WTC11 (cell line): ENCODE measurements at regions not wholly inside any gene's neighbourhood (a gene's known extent, or its start where the extent isn't known, plus 50 kb on each side); places are given as distances from the start of the nearest gene placed in this dataset.

ENCODE experiments used
- ATAC-seq: fragments of 200-7000 bp; cut with Tn5 transposase; 2 replicates; pipeline ENCODE4 v1.10.0; 2021; ENCODE audit warnings: mild to moderate bottlenecking, moderate library complexity
- CTCF ChIA-PET: fragments of 300-600 bp; sonication (Branson Sonifier 250); formaldehyde crosslinking; loops from one replicate; lab custom pipeline; 2021; ENCODE audit warnings: antibody characterized with exemption; lab: Charles Lee
- POLR2A ChIA-PET: fragments of 350-600 bp; sonication (Branson Sonifier 250); formaldehyde crosslinking; loops from one replicate; lab custom pipeline; 2021; ENCODE audit warnings: antibody characterized with exemption; lab: Charles Lee
- DNase-seq: peaks from one replicate; pipeline ENCODE4 v3.0.0; 2021; ENCODE audit warnings: low spot score
- H3K27ac Mint-ChIP-seq: 2 replicates; pipeline ENCODE4 v1.8.0; 2021; ENCODE audit warnings: mixed read lengths
- H3K27me3 Mint-ChIP-seq: 2 replicates; pipeline ENCODE4 v1.8.0; 2021; ENCODE audit warnings: low read depth, mild to moderate bottlenecking, moderate library complexity, mixed read lengths
- H3K36me3 Mint-ChIP-seq: 2 replicates; pipeline ENCODE4 v1.8.0; 2021; ENCODE audit warnings: mixed read lengths
- H3K4me1 Mint-ChIP-seq: 2 replicates; pipeline ENCODE4 v1.8.0; 2022; ENCODE audit warnings: mixed read lengths
- H3K4me3 Mint-ChIP-seq: 2 replicates; pipeline ENCODE4 v1.8.0; 2021; ENCODE audit warnings: mild to moderate bottlenecking, moderate library complexity, mixed read lengths
- H3K9me3 Mint-ChIP-seq: 2 replicates; pipeline ENCODE4 v1.8.0; 2021; ENCODE audit warnings: mixed read lengths
- AFF4 ChIP-seq: sonication (generic); formaldehyde crosslinking; IDR thresholded peaks from 2 replicates; pipeline ENCODE4 v1.8.1; 2023; ENCODE audit warnings: mild to moderate bottlenecking, missing genetic modification reagents, borderline replicate concordance
- ARID4B ChIP-seq: sonication (generic); formaldehyde crosslinking; IDR thresholded peaks from 2 replicates; pipeline ENCODE4 v1.8.0; 2023; ENCODE audit warnings: missing genetic modification reagents, mild to moderate bottlenecking, borderline replicate concordance
- ATF2 ChIP-seq: sonication (generic); formaldehyde crosslinking; IDR thresholded peaks from 2 replicates; pipeline ENCODE4 v1.8.1; 2022; ENCODE audit warnings: low read depth, missing genetic modification reagents, borderline replicate concordance
- CTCF ChIP-seq: fragments of 200-600 bp; IDR thresholded peaks from 2 replicates; pipeline ENCODE4 v1.8.0; 2022; ENCODE audit warnings: antibody characterized with exemption
- E2F1 ChIP-seq: sonication (generic); formaldehyde crosslinking; IDR thresholded peaks from 2 replicates; pipeline ENCODE4 v1.8.0; 2022; ENCODE audit warnings: mild to moderate bottlenecking, missing genetic modification reagents
- ESRRA ChIP-seq: sonication (generic); formaldehyde crosslinking; IDR thresholded peaks from 2 replicates; pipeline ENCODE4 v1.8.1; 2022; ENCODE audit warnings: mild to moderate bottlenecking, missing genetic modification reagents, borderline replicate concordance
- IRF1 ChIP-seq: sonication (generic); formaldehyde crosslinking; IDR thresholded peaks from 2 replicates; pipeline ENCODE4 v1.8.0; 2023; ENCODE audit warnings: missing genetic modification reagents
- IRF2 ChIP-seq: sonication (generic); formaldehyde crosslinking; IDR thresholded peaks from 2 replicates; pipeline ENCODE4 v1.8.0; 2022; ENCODE audit warnings: low read depth, missing genetic modification reagents, borderline replicate concordance
- MXD4 ChIP-seq: fragments of 250-450 bp; sonication (Bioruptor Pico); IDR thresholded peaks from 2 replicates; pipeline ENCODE4 v1.8.0; 2021; ENCODE audit warnings: mild to moderate bottlenecking, moderate library complexity, borderline replicate concordance
- PREB ChIP-seq: sonication (generic); formaldehyde crosslinking; IDR thresholded peaks from 2 replicates; pipeline ENCODE4 v1.8.1; 2022; ENCODE audit warnings: mild to moderate bottlenecking, missing genetic modification reagents, moderate library complexity, borderline replicate concordance
- SOX15 ChIP-seq: fragments of 250-450 bp; sonication (Bioruptor Pico); IDR thresholded peaks from 2 replicates; pipeline ENCODE4 v1.9.0; 2021; ENCODE audit warnings: mild to moderate bottlenecking
- ZNF416 ChIP-seq: fragments of 250-450 bp; sonication (Bioruptor Pico); IDR thresholded peaks from 2 replicates; pipeline ENCODE4 v1.9.0; 2021; ENCODE audit warnings: mild to moderate bottlenecking, inconsistent platforms
- ZNF423 ChIP-seq: fragments of 250-450 bp; sonication (Bioruptor Pico); IDR thresholded peaks from 2 replicates; pipeline ENCODE4 v2.1.2; 2022; ENCODE audit warnings: mild to moderate bottlenecking, moderate library complexity
- ZNF425 ChIP-seq: fragments of 250-450 bp; sonication (Bioruptor Pico); conservative IDR thresholded peaks from 2 replicates; pipeline ENCODE4 v1.9.0; 2021; ENCODE audit warnings: mild to moderate bottlenecking
- ZNF671 ChIP-seq: fragments of 250-450 bp; sonication (Bioruptor Pico); IDR thresholded peaks from 2 replicates; pipeline ENCODE4 v1.8.0; 2021; ENCODE audit warnings: mild to moderate bottlenecking

GRCh38 chr2:217465100-217465499 lies 537.7 kb downstream of the TNS1 start:
- POLR2A ChIA-PET = no interaction called here
- H3K4me3 Mint-ChIP-seq = no peak overlapping the region
- H3K27me3 Mint-ChIP-seq = no peaks in the 10 kb centered on the region
- no peak for DNase-seq
- TF ChIP-seq IRF1 (CRISPR knock-in tag) (no peak), ZNF425 (CRISPR knock-in tag) (no peak), AFF4 (CRISPR knock-in tag) (no peak), ZNF416 (no peak), SOX15 (CRISPR knock-in tag) (no peak), PREB (CRISPR knock-in tag) (no peak)
- TF ChIP-seq, all 79 proteins: peak for 0
- Mint-ChIP-seq H3K4me1 (no peaks in the 10 kb centered on the region), H3K27ac (no peak overlapping the region), H3K9me3 (no peaks in the 10 kb centered on the region), H3K36me3 (no peaks in the 10 kb centered on the region)
- CTCF ChIA-PET = no interaction called here
- ATAC-seq = no peak

GRCh38 chr2:217463402-217464075 lies 539.3 kb downstream of the TNS1 start:
- no peak overlapping the region for H3K4me3 Mint-ChIP-seq
- no peak for DNase-seq
- no peak overlapping the region for H3K27ac Mint-ChIP-seq
- H3K27me3 Mint-ChIP-seq = no peaks in the 10 kb centered on the region
- H3K4me1 Mint-ChIP-seq = no peaks in the 10 kb centered on the region
- no peaks in the 10 kb centered on the region for H3K9me3 Mint-ChIP-seq
- no peaks in the 10 kb centered on the region for H3K36me3 Mint-ChIP-seq
- ChIA-PET POLR2A (no interaction called here), CTCF (interaction anchor here (1.0 kb wide), 1 partner anchor 13 kb away, joined by 3 read pairs; no protein-coding TSS in a partner anchor)
- ATAC-seq = no peak
- TF ChIP-seq ATF2 (CRISPR knock-in tag) (no peak), ZNF671 (CRISPR knock-in tag) (no peak), IRF2 (CRISPR knock-in tag) (no peak), CTCF (no peak), E2F1 (CRISPR knock-in tag) (no peak), ARID4B (no peak), MXD4 (CRISPR knock-in tag) (no peak), ESRRA (CRISPR knock-in tag) (no peak), ZNF423 (CRISPR knock-in tag) (no peak), ZNF416 (no peak)
